ENCODE measurements at regions not wholly inside any gene's neighbourhood (a gene's known extent, or its start where the extent isn't known, plus 50 kb on each side); places are given as distances from the start of the nearest gene placed in this dataset.

GRCh38 chr1:229185963-229186362 lies 84.9 kb upstream of the RAB4A start:
- TF ChIP-seq POLR2AphosphoS5 (IDR thresholded peaks at IDR 0.05) (no peak), CTCF (IDR thresholded peaks at IDR 0.05) (no peak), POLR2A (IDR thresholded peaks at IDR 0.05) (no peak)

All from breast epithelium (tissue), 3 donors.